Endothelial cell of umbilical vein (primary cell): ENCODE measurements at regions not wholly inside any gene's neighbourhood (a gene's known extent, or its start where the extent isn't known, plus 50 kb on each side); places are given as distances from the start of the nearest gene placed in this dataset.
A peak's percentile ranks its signal among the peaks of the same experiment; 100 is the strongest.

Experiments used
- BruUV-seq: library from RNA; stranded (reverse); fragments of 400-500 nt; replicated peaks from 2 replicates; lab custom pipeline; 2021; lab: Mats Ljungman, UMichigan
- CTCF ChIA-PET: fragments of 300-600, 350-600 bp; sonication (Branson Sonifier 250); formaldehyde crosslinking; loops from one replicate; lab custom pipeline; 2021; ENCODE audit warnings: antibody characterized with exemption, inconsistent platforms; lab: Charles Lee
- POLR2A ChIA-PET: fragments of 300-600, 350-600 bp; sonication (Branson Sonifier 250); formaldehyde crosslinking; loops from one replicate; lab custom pipeline; 2021; ENCODE audit warnings: antibody characterized with exemption, inconsistent platforms; lab: Charles Lee
- DNase-seq: peaks from one replicate; pipeline ENCODE4 v3.0.0-alpha.2; 2011; ENCODE audit warnings: low read depth, low spot score
- FAIRE-seq: peaks from 2 replicates; lab custom pipeline; 2011; peaks lifted over from hg19 to GRCh38; lab: Jason Lieb, UNC
- H2AFZ ChIP-seq: 2 replicates; pipeline ENCODE4 v1.6.0; 2012; ENCODE audit warnings: low read depth, low read length, control low read depth, inconsistent platforms
- H3K27ac ChIP-seq: 2 replicates; pipeline ENCODE4 v1.5.1; 2011; ENCODE audit warnings: low read depth, mild to moderate bottlenecking, control low read depth, low read length, moderate library complexity; ENCODE audit not compliant: insufficient read depth
- H3K27me3 ChIP-seq, 2 experiments: 2 replicates each; pipeline versions ENCODE4 v1.6.0 to v1.6.1; 2011; ENCODE audit warnings: low read length in 2 of 2, mixed read lengths in 1 of 2; ENCODE audit not compliant: control insufficient read depth in 2 of 2, insufficient read depth in 2 of 2
- H3K36me3 ChIP-seq, 2 experiments: 2 replicates in 1 of 2; 3 replicates in 1 of 2; pipeline ENCODE4 v1.5.1; 2011; ENCODE audit warnings: low read length in 2 of 2, mild to moderate bottlenecking in 1 of 2, moderate library complexity in 1 of 2; ENCODE audit not compliant: control insufficient read depth in 2 of 2, insufficient read depth in 2 of 2; ENCODE audit errors: extremely low read depth in 1 of 2
- H3K4me1 ChIP-seq: 3 replicates; pipeline ENCODE4 v1.5.1; 2011; ENCODE audit warnings: mild to moderate bottlenecking, low read length; ENCODE audit not compliant: control insufficient read depth, insufficient read depth; ENCODE audit errors: extremely low read depth
- H3K4me2 ChIP-seq: 2 replicates; pipeline ENCODE4 v1.6.1; 2011; ENCODE audit warnings: low read length, control low read depth, mixed read lengths; ENCODE audit not compliant: insufficient read depth
- H3K4me3 ChIP-seq, 3 experiments: fragments of 200-600 bp in 1 of 3; sonication (generic), shearing (Covaris generic) in 1 of 3; replicated peaks in 1 of 3; 2 replicates each; pipeline ENCODE4 v1.5.1; 2011 to 2016; ENCODE audit warnings: control low read depth in 3 of 3, low read length in 3 of 3, mild to moderate bottlenecking in 2 of 3, inconsistent platforms in 1 of 3, low read depth in 1 of 3, moderate library complexity in 1 of 3; ENCODE audit not compliant: insufficient read depth in 1 of 3
- H3K79me2 ChIP-seq: 2 replicates; pipeline ENCODE4 v1.6.0; 2012; ENCODE audit warnings: low read length, inconsistent platforms; ENCODE audit not compliant: control insufficient read depth, insufficient read depth
- H3K9ac ChIP-seq: replicated peaks from 2 replicates; pipeline ENCODE3; 2011; ENCODE audit warnings: low read length, control low read depth; ENCODE audit not compliant: insufficient read depth; ENCODE audit errors: extremely low read depth
- H3K9me1 ChIP-seq: replicated peaks from 3 replicates; pipeline ENCODE4 v1.6.0; 2011; ENCODE audit warnings: mild to moderate bottlenecking, low read length; ENCODE audit not compliant: control insufficient read depth, insufficient read depth; ENCODE audit errors: extremely low read depth
- H3K9me3 ChIP-seq: replicated peaks from 2 replicates; pipeline ENCODE4 v1.5.1; 2012; ENCODE audit warnings: low read length, inconsistent platforms; ENCODE audit not compliant: control insufficient read depth, insufficient read depth
- H4K20me1 ChIP-seq: replicated peaks from 2 replicates; pipeline ENCODE3; 2011; ENCODE audit warnings: mild to moderate bottlenecking, low read length; ENCODE audit not compliant: control insufficient read depth, insufficient read depth; ENCODE audit errors: extremely low read depth
- CTCF ChIP-seq, 2 donors: IDR thresholded peaks; 1 replicate in 1 of 2; 2 replicates in 1 of 2; pipeline ENCODE4 v1.5.1; 2011; ENCODE audit warnings: low read length in 2 of 2, mild to moderate bottlenecking in 2 of 2, moderate library complexity in 2 of 2, control low read depth in 1 of 2, inconsistent platforms in 1 of 2, low read depth in 1 of 2; ENCODE audit not compliant: insufficient read depth in 1 of 2; ENCODE audit errors: extremely low read depth in 1 of 2
- EZH2 ChIP-seq: IDR thresholded peaks from 2 replicates; pipeline ENCODE4 v1.6.1; 2012; ENCODE audit warnings: borderline replicate concordance, low read depth, mild to moderate bottlenecking, moderate library complexity, low read length, inconsistent platforms; ENCODE audit not compliant: severe bottlenecking
- FOS ChIP-seq: IDR thresholded peaks from 2 replicates; pipeline ENCODE4 v1.6.1; 2011; ENCODE audit warnings: mild to moderate bottlenecking, low read length, moderate library complexity, borderline replicate concordance; ENCODE audit not compliant: insufficient read depth
- GATA2 ChIP-seq: IDR thresholded peaks from 2 replicates; pipeline ENCODE4 v1.7.0; 2011; ENCODE audit warnings: low read depth, mild to moderate bottlenecking, moderate library complexity, mixed read lengths, low read length; ENCODE audit not compliant: insufficient read length, insufficient read depth
- JUN ChIP-seq: IDR thresholded peaks from 2 replicates; pipeline ENCODE4 v1.6.1; 2011; ENCODE audit warnings: borderline replicate concordance, low read depth; ENCODE audit not compliant: insufficient read length, insufficient read depth
- MAX ChIP-seq: IDR thresholded peaks from 2 replicates; pipeline ENCODE4 v1.6.1; 2011; ENCODE audit not compliant: insufficient read depth, insufficient read length
- POLR2A ChIP-seq: IDR thresholded peaks from 2 replicates; pipeline ENCODE4 v1.6.1; 2012; ENCODE audit warnings: low read depth, mild to moderate bottlenecking, control low read depth, low read length
- dilution Hi-C: fragments of 300-500 bp; cut with MboI; formaldehyde crosslinking; loops from one replicate; pipeline ENCODE4 v1.15.0; 2019; ENCODE audit warnings: low sequenced_read_pairs; ENCODE audit not compliant: extremely low pct_ligation_motif_present
- intact Hi-C: fragments of 100-400 bp; cut with micrococcal nuclease; formaldehyde crosslinking; loops from one replicate; pipeline ENCODE4 v1.10.0; 2022

GRCh38 chr4:55012363-55013230 is 112.8 kb downstream of the KDR start:
- Histone ChIP-seq H2AFZ (no peak overlapping the region), H3K27ac (no peak overlapping the region), H3K27me3 (no peaks in the 10 kb centered on the region), H3K4me3 (no peak overlapping the region), H3K36me3 (no peaks in the 10 kb centered on the region), H3K79me2 (no peaks in the 10 kb centered on the region), H3K9me3 (no peaks in the 10 kb centered on the region), H3K4me1 (peaks cover 4% of the 10 kb centered on the region), H4K20me1 (no peaks in the 10 kb centered on the region), H3K4me2 (no peak overlapping the region), H3K9me1 (no peaks in the 10 kb centered on the region), H3K9ac (no peak overlapping the region)
- dilution Hi-C loops (no loop called here), intact Hi-C loops (no loop called here)
- no TSS peak for BruUV-seq
- DNase-seq (peak; percentile 82), FAIRE-seq (peak; percentile 52)
- TF ChIP-seq GATA2 (no peak), JUN (no peak), MAX (no peak), EZH2 (no peak), FOS (no peak), CTCF (IDR thresholded peaks at IDR 0.05; ENCODE audit: extremely low read depth in 1 of 2, insufficient read depth in 1 of 2, low read depth in 1 of 2, low read length in 2 of 2) (no peak), POLR2A (no peak)
- POLR2A ChIA-PET, result no interaction called here
- CTCF ChIA-PET, result interaction anchor here (0.7 kb wide), 1 partner anchor 56 kb away, joined by 3 read pairs; no protein-coding TSS in a partner anchor
